CD8-positive, alpha-beta memory T cell (primary cell): ENCODE measurements at regions not wholly inside any gene's neighbourhood (a gene's known extent, or its start where the extent isn't known, plus 50 kb on each side); places are given as distances from the start of the nearest gene placed in this dataset.
A peak's percentile ranks its signal among the peaks of the same experiment; 100 is the strongest.

ENCODE experiments used
- CTCF ChIA-PET: fragments of 350-600 bp; sonication (Branson Sonifier 250); formaldehyde crosslinking; loops from one replicate; lab custom pipeline; 2021; ENCODE audit warnings: antibody characterized with exemption; lab: Charles Lee
- POLR2A ChIA-PET: fragments of 350-600 bp; sonication (Branson Sonifier 250); formaldehyde crosslinking; loops from one replicate; lab custom pipeline; 2021; ENCODE audit warnings: antibody characterized with exemption; lab: Charles Lee
- DNase-seq, 5 donors: peaks; one replicate each; pipeline versions ENCODE4 v3.0.0 to v3.0.0-alpha.2; 2020 to 2022; ENCODE audit warnings: mixed read lengths in 1 of 5
- H3K27ac ChIP-seq: one replicate; pipeline ENCODE4 v1.7.0; 2013; ENCODE audit warnings: low read depth, mild to moderate bottlenecking, low read length, moderate library complexity
- H3K27me3 ChIP-seq: 2 replicates; pipeline ENCODE4 v1.7.0; 2013; ENCODE audit warnings: low read length, mild to moderate bottlenecking; ENCODE audit not compliant: insufficient read depth, poor library complexity, severe bottlenecking
- H3K36me3 ChIP-seq: 2 replicates; pipeline ENCODE4 v1.7.0; 2013; ENCODE audit warnings: mild to moderate bottlenecking, low read length, moderate library complexity; ENCODE audit not compliant: insufficient read depth
- H3K4me1 ChIP-seq: 2 replicates; pipeline ENCODE4 v1.7.0; 2013; ENCODE audit warnings: mild to moderate bottlenecking, low read length, moderate library complexity; ENCODE audit not compliant: insufficient read depth
- H3K4me3 ChIP-seq: 2 replicates; pipeline ENCODE4 v1.7.0; 2013; ENCODE audit warnings: mild to moderate bottlenecking, low read length
- H3K9me3 ChIP-seq: 2 replicates; pipeline ENCODE4 v1.7.0; 2013; ENCODE audit warnings: mild to moderate bottlenecking, low read length
- H3K27ac Mint-ChIP-seq, 8 donors: one replicate each; pipeline ENCODE4 v1.8.0; 2020 to 2021; ENCODE audit warnings: mixed read lengths in 8 of 8, mild to moderate bottlenecking in 6 of 8, inconsistent platforms in 3 of 8, moderate library complexity in 3 of 8
- H3K27me3 Mint-ChIP-seq, 2 donors: one replicate each; pipeline ENCODE4 v1.8.0; 2020 to 2021; ENCODE audit warnings: mixed read lengths in 2 of 2, mild to moderate bottlenecking in 1 of 2, moderate library complexity in 1 of 2
- H3K36me3 Mint-ChIP-seq, 3 donors: one replicate each; pipeline ENCODE4 v1.8.0; 2020 to 2021; ENCODE audit warnings: mixed read lengths in 3 of 3, inconsistent platforms in 1 of 3, mild to moderate bottlenecking in 1 of 3
- H3K4me1 Mint-ChIP-seq, 3 donors: one replicate each; pipeline ENCODE4 v1.8.0; 2020 to 2021; ENCODE audit warnings: mixed read lengths in 3 of 3, inconsistent platforms in 1 of 3, mild to moderate bottlenecking in 1 of 3
- H3K4me3 Mint-ChIP-seq, 7 donors: one replicate each; pipeline ENCODE4 v1.8.0; 2020 to 2021; ENCODE audit warnings: mixed read lengths in 7 of 7, mild to moderate bottlenecking in 6 of 7, moderate library complexity in 4 of 7, inconsistent platforms in 2 of 7
- H3K9me3 Mint-ChIP-seq, 5 donors: one replicate each; pipeline ENCODE4 v1.8.0; 2020 to 2022; ENCODE audit warnings: mixed read lengths in 5 of 5, mild to moderate bottlenecking in 3 of 5, moderate library complexity in 2 of 5, inconsistent platforms in 1 of 5

- H3K27me3 ChIP-seq, result no peaks in the 10 kb centered on the region
- H3K4me1 ChIP-seq, result peaks cover 27% of the 10 kb centered on the region
- peaks cover 14 to 34% (median 31%) of the 10 kb centered on the region in 3 donors for H3K4me1 Mint-ChIP-seq
- H3K9me3 ChIP-seq, result no peaks in the 10 kb centered on the region
- H3K4me3 ChIP-seq, result no peak overlapping the region
- H3K27me3 Mint-ChIP-seq, result peaks cover 0 to 2% of the 10 kb centered on the region in 2 donors
- no peaks in the 10 kb centered on the region for H3K9me3 Mint-ChIP-seq
- peak overlapping the region in 2 of 8 donors; percentile 24 to 58 for H3K27ac Mint-ChIP-seq
- CTCF ChIA-PET, result no interaction called here
- DNase-seq, result no peak
- no peak overlapping the region for H3K4me3 Mint-ChIP-seq
- no peaks in the 10 kb centered on the region for H3K36me3 ChIP-seq
- peaks cover 0 to 4% (median 0%) of the 10 kb centered on the region in 3 donors for H3K36me3 Mint-ChIP-seq
- H3K27ac ChIP-seq, result no peak overlapping the region
- POLR2A ChIA-PET, result interaction anchor here (1.0 kb wide), 1 partner anchor 16 kb away, joined by 3 read pairs; no protein-coding TSS in a partner anchor
Observed at GRCh38 chr2:12109363-12110017, 363.1 kb downstream of the LPIN1 start.

- peaks cover 0 to 2% of the 10 kb centered on the region in 2 donors for H3K27me3 Mint-ChIP-seq
- H3K36me3 Mint-ChIP-seq, result peaks cover 0 to 4% (median 0%) of the 10 kb centered on the region in 3 donors
Observed at GRCh38 chr2:12110074-12110473, 363.6 kb downstream of the LPIN1 start.

GRCh38 chr2:12110481-12110880 is 364.0 kb downstream of the LPIN1 start:
- peaks cover 0 to 2% of the 10 kb centered on the region in 2 donors for H3K27me3 Mint-ChIP-seq
- ChIA-PET CTCF (interaction anchor here (1.1 kb wide), 1 partner anchor 10 kb away, joined by 3 read pairs; no protein-coding TSS in a partner anchor), POLR2A (interaction anchor here (1.0 kb wide), 1 partner anchor 15 kb away, joined by 3 read pairs; no protein-coding TSS in a partner anchor)
- Histone ChIP-seq H3K27ac (no peak overlapping the region), H3K9me3 (no peaks in the 10 kb centered on the region), H3K4me3 (peak overlapping the region; percentile 16), H3K4me1 (peaks cover 27% of the 10 kb centered on the region), H3K36me3 (no peaks in the 10 kb centered on the region), H3K27me3 (no peaks in the 10 kb centered on the region)
- H3K9me3 Mint-ChIP-seq, result no peaks in the 10 kb centered on the region
- no peak for DNase-seq
- H3K4me3 Mint-ChIP-seq, result peak overlapping the region in 5 of 7 donors; percentile 20 to 72 (median 50)
- H3K36me3 Mint-ChIP-seq, result peaks cover 0 to 4% (median 0%) of the 10 kb centered on the region in 3 donors
- H3K4me1 Mint-ChIP-seq, result peaks cover 14 to 33% (median 31%) of the 10 kb centered on the region in 3 donors
- peak overlapping the region in 5 of 8 donors; percentile 2 to 45 (median 42) for H3K27ac Mint-ChIP-seq

More at GRCh38 chr2:12110074-12110473, 363.6 kb downstream of the LPIN1 start:
- Histone ChIP-seq H3K4me3 (peak overlapping the region; percentile 16), H3K9me3 (no peaks in the 10 kb centered on the region), H3K4me1 (peaks cover 27% of the 10 kb centered on the region), H3K27me3 (no peaks in the 10 kb centered on the region), H3K36me3 (no peaks in the 10 kb centered on the region), H3K27ac (no peak overlapping the region)
- Mint-ChIP-seq H3K4me1 (peaks cover 14 to 34% (median 31%) of the 10 kb centered on the region in 3 donors), H3K27ac (peak overlapping the region in 6 of 8 donors; percentile 2 to 45 (median 40)), H3K9me3 (no peaks in the 10 kb centered on the region), H3K4me3 (peak overlapping the region in 5 of 7 donors; percentile 20 to 72 (median 50))
- ChIA-PET POLR2A (interaction anchor here (1.0 kb wide), 1 partner anchor 15 kb away, joined by 3 read pairs; no protein-coding TSS in a partner anchor), CTCF (no interaction called here)
- DNase-seq, result peak in 2 of 5 donors; percentile 4 to 68

- Histone ChIP-seq H3K4me3 (no peak overlapping the region), H3K9me3 (no peaks in the 10 kb centered on the region), H3K36me3 (no peaks in the 10 kb centered on the region), H3K4me1 (peaks cover 27% of the 10 kb centered on the region), H3K27me3 (no peaks in the 10 kb centered on the region), H3K27ac (no peak overlapping the region)
- Mint-ChIP-seq H3K27ac (no peak overlapping the region), H3K27me3 (peaks cover 0 to 2% of the 10 kb centered on the region in 2 donors), H3K9me3 (no peaks in the 10 kb centered on the region), H3K36me3 (peaks cover 0 to 4% (median 0%) of the 10 kb centered on the region in 3 donors), H3K4me3 (no peak overlapping the region), H3K4me1 (peaks cover 14 to 30% (median 24%) of the 10 kb centered on the region in 3 donors)
- ChIA-PET CTCF (no interaction called here), POLR2A (no interaction called here)
- no peak for DNase-seq
Observed at GRCh38 chr2:12113412-12113811, 367.0 kb downstream of the LPIN1 start.

GRCh38 chr2:12114816-12115215 is 368.4 kb downstream of the LPIN1 start:
- no peak overlapping the region for H3K4me3 Mint-ChIP-seq
- H3K27ac Mint-ChIP-seq, result no peak overlapping the region
- Histone ChIP-seq H3K4me1 (peaks cover 16% of the 10 kb centered on the region), H3K9me3 (no peaks in the 10 kb centered on the region), H3K36me3 (no peaks in the 10 kb centered on the region), H3K4me3 (no peak overlapping the region), H3K27me3 (no peaks in the 10 kb centered on the region), H3K27ac (no peak overlapping the region)
- H3K27me3 Mint-ChIP-seq, result peaks cover 0 to 4% of the 10 kb centered on the region in 2 donors
- no peaks in the 10 kb centered on the region for H3K9me3 Mint-ChIP-seq
- H3K36me3 Mint-ChIP-seq, result peaks cover 0 to 4% (median 0%) of the 10 kb centered on the region in 3 donors
- ChIA-PET POLR2A (no interaction called here), CTCF (interaction anchor here (0.7 kb wide), 1 partner anchor 13 kb away, joined by 3 read pairs; no protein-coding TSS in a partner anchor)
- DNase-seq, result no peak
- H3K4me1 Mint-ChIP-seq, result peaks cover 9 to 21% (median 15%) of the 10 kb centered on the region in 3 donors

GRCh38 chr2:12116228-12116750 is 369.9 kb downstream of the LPIN1 start:
- ChIA-PET POLR2A (no interaction called here), CTCF (interaction anchor here (0.9 kb wide), 1 partner anchor 141 kb away, joined by 3 read pairs; no protein-coding TSS in a partner anchor)
- Histone ChIP-seq H3K4me1 (peaks cover 2% of the 10 kb centered on the region), H3K4me3 (no peak overlapping the region), H3K27me3 (no peaks in the 10 kb centered on the region), H3K9me3 (no peaks in the 10 kb centered on the region), H3K36me3 (no peaks in the 10 kb centered on the region), H3K27ac (no peak overlapping the region)
- Mint-ChIP-seq H3K4me3 (no peak overlapping the region), H3K4me1 (peaks cover 0 to 6% (median under 1%) of the 10 kb centered on the region in 3 donors), H3K9me3 (no peaks in the 10 kb centered on the region), H3K27me3 (peaks cover 0 to 4% of the 10 kb centered on the region in 2 donors), H3K36me3 (peaks cover 0 to 4% (median 0%) of the 10 kb centered on the region in 3 donors), H3K27ac (no peak overlapping the region)
- DNase-seq, result no peak

GRCh38 chr2:12119841-12120240 is 373.4 kb downstream of the LPIN1 start:
- Mint-ChIP-seq H3K27ac (no peak overlapping the region), H3K27me3 (peaks cover 0 to 2% of the 10 kb centered on the region in 2 donors), H3K4me3 (no peak overlapping the region), H3K36me3 (no peaks in the 10 kb centered on the region), H3K9me3 (no peaks in the 10 kb centered on the region), H3K4me1 (no peaks in the 10 kb centered on the region)
- Histone ChIP-seq H3K27ac (no peak overlapping the region), H3K4me3 (no peak overlapping the region), H3K4me1 (no peaks in the 10 kb centered on the region), H3K27me3 (no peaks in the 10 kb centered on the region), H3K36me3 (no peaks in the 10 kb centered on the region), H3K9me3 (no peaks in the 10 kb centered on the region)
- CTCF ChIA-PET, result interaction anchor here (0.9 kb wide), 1 partner anchor 9 kb away, joined by 3 read pairs; no protein-coding TSS in a partner anchor
- POLR2A ChIA-PET, result no interaction called here
- no peak for DNase-seq
